ENCODE measurements at regions not wholly inside any gene's neighbourhood (a gene's known extent, or its start where the extent isn't known, plus 50 kb on each side); places are given as distances from the start of the nearest gene placed in this dataset.
"Not testable (repeated sequence)": the region's sequence is repeated elsewhere in the genome, so short reads cannot be mapped to it uniquely, and the experiment has no call there.

- no peak overlapping the region for H3K9ac ChIP-seq (ENCODE audit: insufficient read depth, low read length)
- H3K79me2 ChIP-seq (ENCODE audit: control insufficient read depth, insufficient read depth, low read length): no peaks in the 10 kb centered on the region
- TF ChIP-seq CTCF (conservative IDR thresholded peaks at IDR 0.05 in 1 of 2, IDR thresholded peaks at IDR 0.05 in 1 of 2; ENCODE audit: low read depth in 1 of 2, low read length in 2 of 2): no peak
- no peak for TF ChIP-seq EZH2 (IDR thresholded peaks at IDR 0.05; ENCODE audit: low read length, missing control alignments)
- H3K4me2 ChIP-seq (ENCODE audit: extremely low read depth, insufficient read depth, low read length): no peak overlapping the region
- no peak overlapping the region for H3K27ac ChIP-seq (ENCODE audit: insufficient read depth, low read length)
- H3K36me3 ChIP-seq (ENCODE audit: control insufficient read depth, insufficient read depth, low read length): no peaks in the 10 kb centered on the region
- H3K4me3 ChIP-seq (replicated peaks in 1 of 4; ENCODE audit: control extremely low read depth in 1 of 4, insufficient read depth in 1 of 4, low read depth in 3 of 4, low read length in 4 of 4): no peak overlapping the region
- no peak overlapping the region for H2AFZ ChIP-seq (ENCODE audit: low read length)
- no peak for DNase-seq (ENCODE audit: low read depth in 2 of 2)
- no peaks in the 10 kb centered on the region for H3K27me3 ChIP-seq (ENCODE audit: control insufficient read depth, insufficient read depth, low read length)
- H4K20me1 ChIP-seq (ENCODE audit: control insufficient read depth, extremely low read depth, insufficient read depth, low read length): no peaks in the 10 kb centered on the region
- peaks cover 7% of the 10 kb centered on the region for H3K4me1 ChIP-seq (ENCODE audit: control insufficient read depth, extremely low read depth, insufficient read depth, low read length)
- H3K9me3 ChIP-seq (ENCODE audit: control insufficient read depth, insufficient read depth, low read depth, low read length): no peaks in the 10 kb centered on the region
Observed at GRCh38 chr10:30686708-30687107, 57.2 kb upstream of the LYZL2 start.

DNA sequence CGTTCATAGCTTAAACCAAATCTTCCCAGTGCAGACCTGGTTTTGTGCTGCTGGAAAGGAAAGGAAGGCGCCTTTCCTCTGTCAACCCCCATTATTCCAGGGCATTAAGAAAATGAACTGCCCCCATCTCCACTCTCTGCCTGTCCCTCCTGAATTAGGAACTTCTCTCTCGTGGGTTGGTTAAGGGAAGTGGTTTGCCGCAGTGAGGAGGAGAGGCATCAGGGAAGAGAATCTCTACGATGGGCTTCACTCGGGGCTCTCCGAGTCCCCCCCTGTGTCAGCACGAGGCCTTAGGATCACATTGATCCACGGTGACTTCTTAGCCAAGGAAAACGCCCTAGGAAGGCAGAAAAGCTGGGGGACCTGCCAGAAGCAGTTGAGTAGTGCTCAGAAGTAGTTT, 53.9 kb upstream of the LYZL2 start:
- Histone ChIP-seq H3K27me3 (ENCODE audit: control insufficient read depth, insufficient read depth, low read length) (no peaks in the 10 kb centered on the region), H3K4me3 (replicated peaks in 1 of 4; ENCODE audit: control extremely low read depth in 1 of 4, insufficient read depth in 1 of 4, low read depth in 3 of 4, low read length in 4 of 4) (no peak overlapping the region), H3K4me2 (ENCODE audit: extremely low read depth, insufficient read depth, low read length) (no peak overlapping the region), H3K4me1 (ENCODE audit: control insufficient read depth, extremely low read depth, insufficient read depth, low read length) (peaks cover 9% of the 10 kb centered on the region), H3K36me3 (ENCODE audit: control insufficient read depth, insufficient read depth, low read length) (no peaks in the 10 kb centered on the region), H3K79me2 (ENCODE audit: control insufficient read depth, insufficient read depth, low read length) (no peaks in the 10 kb centered on the region), H2AFZ (ENCODE audit: low read length) (no peak overlapping the region), H3K9me3 (ENCODE audit: control insufficient read depth, insufficient read depth, low read depth, low read length) (no peaks in the 10 kb centered on the region), H3K9ac (ENCODE audit: insufficient read depth, low read length) (no peak overlapping the region), H4K20me1 (ENCODE audit: control insufficient read depth, extremely low read depth, insufficient read depth, low read length) (no peaks in the 10 kb centered on the region), H3K27ac (ENCODE audit: insufficient read depth, low read length) (no peak overlapping the region)
- TF ChIP-seq EZH2 (IDR thresholded peaks at IDR 0.05; ENCODE audit: low read length, missing control alignments): no peak
- no peak for TF ChIP-seq CTCF (conservative IDR thresholded peaks at IDR 0.05 in 1 of 2, IDR thresholded peaks at IDR 0.05 in 1 of 2; ENCODE audit: low read depth in 1 of 2, low read length in 2 of 2)
- no peak for DNase-seq (ENCODE audit: low read depth in 2 of 2)

- H3K36me3 ChIP-seq (ENCODE audit: control insufficient read depth, insufficient read depth, low read length); H3K27me3 ChIP-seq (ENCODE audit: control insufficient read depth, insufficient read depth, low read length); H3K4me3 ChIP-seq (replicated peaks in 1 of 4; ENCODE audit: control extremely low read depth in 1 of 4, insufficient read depth in 1 of 4, low read depth in 3 of 4, low read length in 4 of 4); H3K4me1 ChIP-seq (ENCODE audit: control insufficient read depth, extremely low read depth, insufficient read depth, low read length); H3K79me2 ChIP-seq (ENCODE audit: control insufficient read depth, insufficient read depth, low read length); H4K20me1 ChIP-seq (ENCODE audit: control insufficient read depth, extremely low read depth, insufficient read depth, low read length); H3K27ac ChIP-seq (ENCODE audit: insufficient read depth, low read length); H3K9me3 ChIP-seq (ENCODE audit: control insufficient read depth, insufficient read depth, low read depth, low read length); H3K4me2 ChIP-seq (ENCODE audit: extremely low read depth, insufficient read depth, low read length); H2AFZ ChIP-seq (ENCODE audit: low read length); H3K9ac ChIP-seq (ENCODE audit: insufficient read depth, low read length): not testable (repeated sequence)
- peak; percentile 94 to 97 for DNase-seq (ENCODE audit: low read depth in 2 of 2)
Observed at GRCh38 chr10:30682377-30683199, 53.0 kb upstream of the LYZL2 start.
